ENCODE measurements at regions not wholly inside any gene's neighbourhood (a gene's known extent, or its start where the extent isn't known, plus 50 kb on each side); places are given as distances from the start of the nearest gene placed in this dataset.

DNA sequence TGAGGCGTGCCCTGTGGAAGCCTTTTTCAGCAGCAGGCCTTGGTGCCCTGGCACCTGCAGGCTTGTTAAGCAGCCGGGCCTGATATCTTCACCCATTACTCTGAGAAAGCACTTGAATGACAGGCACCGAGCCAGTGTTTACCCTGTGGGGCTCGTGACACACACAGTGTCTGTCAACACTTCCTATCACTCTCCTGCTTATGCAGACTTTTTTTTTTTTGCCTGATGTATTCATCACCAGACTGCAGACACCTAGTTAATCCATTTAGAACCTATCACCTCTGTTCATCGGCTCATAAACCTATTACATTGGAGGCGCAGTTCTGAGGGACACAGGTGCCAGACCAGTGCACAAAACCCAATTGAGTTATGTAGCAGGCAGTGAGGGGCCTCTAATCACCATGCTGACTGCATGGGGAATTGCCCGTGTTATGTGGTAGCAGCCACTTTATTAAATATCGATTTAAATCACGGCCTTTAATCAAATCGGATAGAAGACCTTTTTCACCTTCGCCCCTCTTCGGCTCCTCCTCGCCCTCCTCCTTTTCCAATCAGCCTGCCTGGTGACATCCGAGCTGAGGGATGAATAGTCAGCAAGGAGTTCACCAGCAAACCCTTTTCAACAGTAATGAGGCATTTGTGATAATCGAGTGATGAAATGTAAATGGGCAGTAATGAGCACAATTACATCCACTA, 962.9 kb upstream of the SLC35B3 start:
- no peaks in the 10 kb centered on the region for H3K36me3 ChIP-seq (ENCODE audit: control insufficient read depth in 2 of 3, insufficient read depth in 3 of 3, low read length in 3 of 3)
- no peaks in the 10 kb centered on the region for H3K9me3 ChIP-seq (ENCODE audit: control insufficient read depth in 2 of 3, low read length in 3 of 3)
- H3K27ac ChIP-seq (ENCODE audit: low read depth, low read length), result no peak overlapping the region
- POLR2A ChIA-PET, result no interaction called here
- no peaks in the 10 kb centered on the region for H3K4me1 Mint-ChIP-seq
- no peak overlapping the region for H3K4me3 Mint-ChIP-seq
- peak overlapping the region in 1 of 9 donors; percentile 14 for H3K27ac Mint-ChIP-seq
- peaks cover 0 to 12% (median 2%) of the 10 kb centered on the region in 11 donors for H3K9me3 Mint-ChIP-seq
- H3K27me3 Mint-ChIP-seq, result peaks cover 0 to 9% (median 5%) of the 10 kb centered on the region in 5 donors
- no peak for DNase-seq
- no peaks in the 10 kb centered on the region for H3K27me3 ChIP-seq (ENCODE audit: control insufficient read depth in 2 of 2, insufficient read depth in 2 of 2, low read length in 2 of 2)
- no peak for ATAC-seq
- H3K36me3 Mint-ChIP-seq, result no peaks in the 10 kb centered on the region
- no peaks in the 10 kb centered on the region for H3K4me1 ChIP-seq (ENCODE audit: control insufficient read depth in 2 of 2, insufficient read depth in 2 of 2, low read length in 2 of 2)
- intact Hi-C loops (cut with micrococcal nuclease), result no loop called here
- no peak overlapping the region for H3K4me3 ChIP-seq (ENCODE audit: low read length)
- CTCF ChIA-PET, result no interaction called here

DNA sequence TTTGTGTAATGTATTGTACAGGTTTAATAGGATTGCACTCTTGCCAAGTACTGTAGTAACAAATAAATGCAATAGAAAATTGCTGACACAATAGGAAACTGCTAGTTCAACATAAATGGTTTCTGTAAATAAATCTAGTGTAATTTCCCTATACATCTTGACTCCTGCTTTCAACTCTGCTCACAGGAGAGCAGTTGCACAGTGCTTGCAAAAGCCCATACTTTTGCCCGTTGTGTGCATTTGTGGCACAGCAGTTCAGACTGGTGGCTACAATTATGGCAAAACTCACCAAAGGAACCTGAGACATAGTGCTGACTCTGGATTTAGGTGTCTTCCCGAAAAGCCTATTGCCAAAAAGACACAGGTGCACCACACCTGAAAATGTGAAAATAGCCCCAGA, 953.3 kb upstream of the SLC35B3 start:
- H3K36me3 ChIP-seq (ENCODE audit: control insufficient read depth in 2 of 3, insufficient read depth in 3 of 3, low read length in 3 of 3), result no peaks in the 10 kb centered on the region
- Mint-ChIP-seq H3K27me3 (no peaks in the 10 kb centered on the region), H3K4me3 (no peak overlapping the region), H3K4me1 (no peaks in the 10 kb centered on the region), H3K9me3 (peaks cover 0 to 9% (median 0%) of the 10 kb centered on the region in 11 donors), H3K27ac (no peak overlapping the region), H3K36me3 (no peaks in the 10 kb centered on the region)
- ChIA-PET POLR2A (no interaction called here), CTCF (no interaction called here)
- no peak overlapping the region for H3K27ac ChIP-seq (ENCODE audit: low read depth, low read length)
- H3K4me3 ChIP-seq (ENCODE audit: low read length), result no peak overlapping the region
- H3K27me3 ChIP-seq (ENCODE audit: control insufficient read depth in 2 of 2, insufficient read depth in 2 of 2, low read length in 2 of 2), result no peaks in the 10 kb centered on the region
- no peak for ATAC-seq
- no peaks in the 10 kb centered on the region for H3K4me1 ChIP-seq (ENCODE audit: control insufficient read depth in 2 of 2, insufficient read depth in 2 of 2, low read length in 2 of 2)
- DNase-seq, result no peak
- intact Hi-C loops (cut with micrococcal nuclease), result no loop called here
- no peaks in the 10 kb centered on the region for H3K9me3 ChIP-seq (ENCODE audit: control insufficient read depth in 2 of 3, low read length in 3 of 3)

DNA sequence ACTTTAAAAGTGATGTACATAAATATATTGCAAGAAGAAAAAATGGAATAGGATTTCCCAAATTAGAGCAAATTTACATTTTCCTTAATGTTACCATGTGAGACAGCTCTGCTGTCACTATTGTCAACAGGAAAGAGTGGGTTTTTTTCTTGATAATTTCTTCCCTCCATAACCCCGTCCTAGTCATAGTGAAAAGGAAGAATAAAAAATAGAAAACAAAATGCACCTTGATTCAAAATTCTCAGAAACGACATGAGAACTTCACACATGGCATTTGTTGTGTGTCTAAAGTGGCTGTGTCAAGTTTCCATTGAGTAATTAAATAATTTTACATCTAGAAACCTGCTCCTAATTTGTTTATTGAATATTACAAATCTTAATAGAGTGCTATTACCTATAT, 945.2 kb upstream of the SLC35B3 start:
- no peak overlapping the region for H3K27ac ChIP-seq (ENCODE audit: low read depth, low read length)
- Mint-ChIP-seq H3K9me3 (peaks cover 0 to 9% (median 5%) of the 10 kb centered on the region in 11 donors), H3K36me3 (no peaks in the 10 kb centered on the region), H3K27me3 (no peaks in the 10 kb centered on the region), H3K4me1 (no peaks in the 10 kb centered on the region), H3K27ac (no peak overlapping the region), H3K4me3 (no peak overlapping the region)
- no peaks in the 10 kb centered on the region for H3K4me1 ChIP-seq (ENCODE audit: control insufficient read depth in 2 of 2, insufficient read depth in 2 of 2, low read length in 2 of 2)
- ATAC-seq, result no peak
- no peaks in the 10 kb centered on the region for H3K9me3 ChIP-seq (ENCODE audit: control insufficient read depth in 2 of 3, low read length in 3 of 3)
- H3K4me3 ChIP-seq (ENCODE audit: low read length), result no peak overlapping the region
- H3K27me3 ChIP-seq (ENCODE audit: control insufficient read depth in 2 of 2, insufficient read depth in 2 of 2, low read length in 2 of 2), result no peaks in the 10 kb centered on the region
- ChIA-PET CTCF (no interaction called here), POLR2A (no interaction called here)
- intact Hi-C loops (cut with micrococcal nuclease), result no loop called here
- no peak for DNase-seq
- no peaks in the 10 kb centered on the region for H3K36me3 ChIP-seq (ENCODE audit: control insufficient read depth in 2 of 3, insufficient read depth in 3 of 3, low read length in 3 of 3)

DNA sequence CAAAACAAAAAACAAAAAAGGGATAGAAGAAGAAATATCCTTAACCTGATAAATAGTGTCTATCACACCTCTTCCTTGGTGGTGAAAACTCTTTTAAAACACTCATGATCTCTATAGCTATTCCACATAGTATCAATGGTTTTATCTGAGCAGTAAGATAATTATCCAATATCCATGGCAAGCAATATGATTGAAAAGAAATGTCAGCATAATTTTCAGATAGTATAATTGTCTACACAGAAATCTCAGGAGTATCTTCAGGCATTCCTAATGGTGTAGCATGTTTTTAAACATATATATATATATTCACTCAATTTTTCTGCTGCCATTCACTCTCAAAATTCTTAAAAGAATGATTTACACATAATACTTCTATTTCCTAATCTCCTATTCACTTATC, 938.0 kb upstream of the SLC35B3 start:
- Mint-ChIP-seq H3K27ac (no peak overlapping the region), H3K4me3 (no peak overlapping the region), H3K36me3 (peaks cover 0 to 5% (median 0%) of the 10 kb centered on the region in 5 donors), H3K9me3 (peaks cover 0 to 5% (median 3%) of the 10 kb centered on the region in 11 donors), H3K4me1 (no peaks in the 10 kb centered on the region), H3K27me3 (no peaks in the 10 kb centered on the region)
- Histone ChIP-seq H3K36me3 (ENCODE audit: control insufficient read depth in 2 of 3, insufficient read depth in 3 of 3, low read length in 3 of 3) (no peaks in the 10 kb centered on the region), H3K9me3 (ENCODE audit: control insufficient read depth in 2 of 3, low read length in 3 of 3) (no peaks in the 10 kb centered on the region), H3K27me3 (ENCODE audit: control insufficient read depth in 2 of 2, insufficient read depth in 2 of 2, low read length in 2 of 2) (no peaks in the 10 kb centered on the region), H3K4me3 (ENCODE audit: low read length) (no peak overlapping the region), H3K27ac (ENCODE audit: low read depth, low read length) (no peak overlapping the region), H3K4me1 (ENCODE audit: control insufficient read depth in 2 of 2, insufficient read depth in 2 of 2, low read length in 2 of 2) (no peaks in the 10 kb centered on the region)
- ATAC-seq (no peak), DNase-seq (no peak)
- intact Hi-C loops (cut with micrococcal nuclease), result no loop called here
- ChIA-PET CTCF (no interaction called here), POLR2A (no interaction called here)

DNA sequence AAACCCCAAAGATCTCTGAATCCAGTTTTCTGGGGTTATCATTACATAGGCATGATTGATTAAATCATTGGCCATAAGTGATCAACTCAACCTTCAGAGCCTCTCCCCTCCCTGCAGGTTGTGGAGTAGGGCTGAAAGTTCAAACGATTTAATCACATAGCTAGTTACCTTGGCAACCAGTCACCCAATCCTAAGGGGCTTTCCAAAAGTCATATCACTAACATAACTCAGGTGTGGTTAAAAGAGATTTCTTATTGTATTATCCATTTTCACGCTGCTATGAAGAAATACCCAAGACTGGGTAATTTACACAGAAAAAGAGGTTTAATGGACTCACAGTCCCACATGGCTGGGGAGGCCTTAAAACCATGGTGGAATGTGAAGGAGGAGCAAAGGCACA, 935.1 kb upstream of the SLC35B3 start:
- no peak overlapping the region for H3K27ac Mint-ChIP-seq
- CTCF ChIA-PET, result no interaction called here
- DNase-seq, result no peak
- no peaks in the 10 kb centered on the region for H3K9me3 ChIP-seq (ENCODE audit: control insufficient read depth in 2 of 3, low read length in 3 of 3)
- H3K4me3 Mint-ChIP-seq, result no peak overlapping the region
- H3K27me3 Mint-ChIP-seq, result no peaks in the 10 kb centered on the region
- no peak overlapping the region for H3K4me3 ChIP-seq (ENCODE audit: low read length)
- ATAC-seq, result no peak
- no peak overlapping the region for H3K27ac ChIP-seq (ENCODE audit: low read depth, low read length)
- peaks cover 0 to 8% (median 3%) of the 10 kb centered on the region in 11 donors for H3K9me3 Mint-ChIP-seq
- intact Hi-C loops (cut with micrococcal nuclease), result no loop called here
- no peaks in the 10 kb centered on the region for H3K36me3 ChIP-seq (ENCODE audit: control insufficient read depth in 2 of 3, insufficient read depth in 3 of 3, low read length in 3 of 3)
- H3K36me3 Mint-ChIP-seq, result peaks cover 0 to 5% (median 0%) of the 10 kb centered on the region in 5 donors
- H3K4me1 Mint-ChIP-seq, result no peaks in the 10 kb centered on the region
- no peaks in the 10 kb centered on the region for H3K4me1 ChIP-seq (ENCODE audit: control insufficient read depth in 2 of 2, insufficient read depth in 2 of 2, low read length in 2 of 2)
- POLR2A ChIA-PET, result no interaction called here
- H3K27me3 ChIP-seq (ENCODE audit: control insufficient read depth in 2 of 2, insufficient read depth in 2 of 2, low read length in 2 of 2), result no peaks in the 10 kb centered on the region

DNA sequence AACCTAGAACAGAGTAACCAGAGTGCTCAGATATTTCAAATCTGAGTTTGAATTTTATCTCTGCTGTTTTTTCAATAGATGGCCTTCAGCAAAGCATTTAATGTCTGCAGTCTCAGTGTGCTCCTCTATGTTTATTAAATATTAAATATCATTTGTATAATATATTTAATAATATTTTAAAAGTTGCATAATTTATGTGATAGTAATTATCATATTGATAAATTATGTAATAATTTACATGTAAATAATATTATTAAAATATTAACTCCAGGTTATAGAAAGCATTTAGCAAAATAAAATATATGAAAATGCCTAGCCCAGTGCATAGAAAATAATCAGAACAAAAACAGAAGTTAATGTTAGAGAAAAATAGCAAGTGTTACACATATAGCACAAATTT, 930.0 kb upstream of the SLC35B3 start:
- H3K27me3 ChIP-seq (ENCODE audit: control insufficient read depth in 2 of 2, insufficient read depth in 2 of 2, low read length in 2 of 2), result no peaks in the 10 kb centered on the region
- no peak overlapping the region for H3K4me3 ChIP-seq (ENCODE audit: low read length)
- Mint-ChIP-seq H3K4me3 (no peak overlapping the region), H3K36me3 (peaks cover 0 to 5% (median 0%) of the 10 kb centered on the region in 5 donors), H3K4me1 (no peaks in the 10 kb centered on the region), H3K27me3 (no peaks in the 10 kb centered on the region), H3K27ac (no peak overlapping the region), H3K9me3 (peaks cover 0 to 22% (median 5%) of the 10 kb centered on the region in 11 donors)
- ChIA-PET CTCF (no interaction called here), POLR2A (no interaction called here)
- H3K9me3 ChIP-seq (ENCODE audit: control insufficient read depth in 2 of 3, low read length in 3 of 3), result no peaks in the 10 kb centered on the region
- ATAC-seq (no peak), DNase-seq (no peak)
- H3K27ac ChIP-seq (ENCODE audit: low read depth, low read length), result no peak overlapping the region
- H3K36me3 ChIP-seq (ENCODE audit: control insufficient read depth in 2 of 3, insufficient read depth in 3 of 3, low read length in 3 of 3), result no peaks in the 10 kb centered on the region
- intact Hi-C loops (cut with micrococcal nuclease), result no loop called here
- H3K4me1 ChIP-seq (ENCODE audit: control insufficient read depth in 2 of 2, insufficient read depth in 2 of 2, low read length in 2 of 2), result no peaks in the 10 kb centered on the region

DNA sequence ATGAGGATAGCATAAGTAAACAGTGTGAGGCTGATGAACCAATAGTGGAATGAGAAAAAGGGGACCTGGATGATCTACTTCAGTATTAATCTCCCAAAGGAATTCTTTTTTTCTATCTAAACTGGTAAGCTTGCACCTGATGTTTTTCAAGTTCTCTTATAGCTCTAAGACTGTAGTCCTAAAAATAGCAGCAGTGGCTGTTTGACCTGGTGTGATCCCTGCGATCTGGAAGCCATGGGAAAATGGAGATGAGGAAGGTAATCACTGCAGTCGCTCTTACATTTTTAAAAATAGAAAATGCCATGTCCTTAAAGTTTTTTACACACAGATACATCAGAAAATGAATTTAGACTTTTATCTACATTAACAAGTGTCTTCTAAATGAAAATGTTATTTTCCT, 926.4 kb upstream of the SLC35B3 start:
- no peaks in the 10 kb centered on the region for H3K4me1 Mint-ChIP-seq
- H3K4me1 ChIP-seq (ENCODE audit: control insufficient read depth in 2 of 2, insufficient read depth in 2 of 2, low read length in 2 of 2), result no peaks in the 10 kb centered on the region
- H3K36me3 Mint-ChIP-seq, result no peaks in the 10 kb centered on the region
- peaks cover 3 to 33% (median 7%) of the 10 kb centered on the region in 11 donors for H3K9me3 Mint-ChIP-seq
- DNase-seq (no peak), ATAC-seq (no peak)
- no peaks in the 10 kb centered on the region for H3K36me3 ChIP-seq (ENCODE audit: control insufficient read depth in 2 of 3, insufficient read depth in 3 of 3, low read length in 3 of 3)
- H3K4me3 Mint-ChIP-seq, result no peak overlapping the region
- CTCF ChIA-PET, result no interaction called here
- no peaks in the 10 kb centered on the region for H3K27me3 ChIP-seq (ENCODE audit: control insufficient read depth in 2 of 2, insufficient read depth in 2 of 2, low read length in 2 of 2)
- no peaks in the 10 kb centered on the region for H3K27me3 Mint-ChIP-seq
- H3K4me3 ChIP-seq (ENCODE audit: low read length), result no peak overlapping the region
- no peak overlapping the region for H3K27ac Mint-ChIP-seq
- H3K9me3 ChIP-seq (ENCODE audit: control insufficient read depth in 2 of 3, low read length in 3 of 3), result no peaks in the 10 kb centered on the region
- intact Hi-C loops (cut with micrococcal nuclease), result no loop called here
- POLR2A ChIA-PET, result no interaction called here
- H3K27ac ChIP-seq (ENCODE audit: low read depth, low read length), result no peak overlapping the region
